H1 (cell line): ENCODE measurements at regions not wholly inside any gene's neighbourhood (a gene's known extent, or its start where the extent isn't known, plus 50 kb on each side); places are given as distances from the start of the nearest gene placed in this dataset.

Experiments used
- TF ChIP-seq, protein P1 (sequence below): fragments of 300-600 bp; sonication (generic); IDR thresholded peaks from 2 replicates; pipeline ENCODE4 v1.7.1; 2012; ENCODE audit warnings: low read length, moderate library complexity, mild to moderate bottlenecking, inconsistent platforms; ENCODE audit not compliant: insufficient replicate concordance
- TF ChIP-seq, protein P2 (sequence below): IDR thresholded peaks from 2 replicates; pipeline ENCODE4 v1.6.1; 2012; ENCODE audit warnings: inconsistent platforms

DNA sequence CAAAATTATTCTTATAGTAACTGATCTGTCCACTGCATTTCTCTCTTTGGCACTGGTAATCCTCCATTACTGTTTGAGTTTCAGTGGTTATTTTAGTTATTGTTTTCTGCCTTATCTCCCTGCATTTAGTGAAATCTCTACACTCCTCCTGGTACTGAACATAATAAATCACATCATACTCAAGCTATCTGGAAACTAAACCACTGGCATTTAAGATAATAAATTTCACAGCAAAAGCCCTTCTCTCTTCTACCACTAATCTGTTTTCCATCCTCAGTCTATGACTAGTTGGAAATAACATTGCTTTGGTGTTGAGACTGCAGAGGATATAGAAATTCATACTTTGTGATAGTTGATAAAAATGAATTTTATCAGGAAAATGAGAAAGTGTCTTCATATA, 399.3 kb upstream of the FSHR start (continued):
- TF ChIP-seq, protein P1, sequence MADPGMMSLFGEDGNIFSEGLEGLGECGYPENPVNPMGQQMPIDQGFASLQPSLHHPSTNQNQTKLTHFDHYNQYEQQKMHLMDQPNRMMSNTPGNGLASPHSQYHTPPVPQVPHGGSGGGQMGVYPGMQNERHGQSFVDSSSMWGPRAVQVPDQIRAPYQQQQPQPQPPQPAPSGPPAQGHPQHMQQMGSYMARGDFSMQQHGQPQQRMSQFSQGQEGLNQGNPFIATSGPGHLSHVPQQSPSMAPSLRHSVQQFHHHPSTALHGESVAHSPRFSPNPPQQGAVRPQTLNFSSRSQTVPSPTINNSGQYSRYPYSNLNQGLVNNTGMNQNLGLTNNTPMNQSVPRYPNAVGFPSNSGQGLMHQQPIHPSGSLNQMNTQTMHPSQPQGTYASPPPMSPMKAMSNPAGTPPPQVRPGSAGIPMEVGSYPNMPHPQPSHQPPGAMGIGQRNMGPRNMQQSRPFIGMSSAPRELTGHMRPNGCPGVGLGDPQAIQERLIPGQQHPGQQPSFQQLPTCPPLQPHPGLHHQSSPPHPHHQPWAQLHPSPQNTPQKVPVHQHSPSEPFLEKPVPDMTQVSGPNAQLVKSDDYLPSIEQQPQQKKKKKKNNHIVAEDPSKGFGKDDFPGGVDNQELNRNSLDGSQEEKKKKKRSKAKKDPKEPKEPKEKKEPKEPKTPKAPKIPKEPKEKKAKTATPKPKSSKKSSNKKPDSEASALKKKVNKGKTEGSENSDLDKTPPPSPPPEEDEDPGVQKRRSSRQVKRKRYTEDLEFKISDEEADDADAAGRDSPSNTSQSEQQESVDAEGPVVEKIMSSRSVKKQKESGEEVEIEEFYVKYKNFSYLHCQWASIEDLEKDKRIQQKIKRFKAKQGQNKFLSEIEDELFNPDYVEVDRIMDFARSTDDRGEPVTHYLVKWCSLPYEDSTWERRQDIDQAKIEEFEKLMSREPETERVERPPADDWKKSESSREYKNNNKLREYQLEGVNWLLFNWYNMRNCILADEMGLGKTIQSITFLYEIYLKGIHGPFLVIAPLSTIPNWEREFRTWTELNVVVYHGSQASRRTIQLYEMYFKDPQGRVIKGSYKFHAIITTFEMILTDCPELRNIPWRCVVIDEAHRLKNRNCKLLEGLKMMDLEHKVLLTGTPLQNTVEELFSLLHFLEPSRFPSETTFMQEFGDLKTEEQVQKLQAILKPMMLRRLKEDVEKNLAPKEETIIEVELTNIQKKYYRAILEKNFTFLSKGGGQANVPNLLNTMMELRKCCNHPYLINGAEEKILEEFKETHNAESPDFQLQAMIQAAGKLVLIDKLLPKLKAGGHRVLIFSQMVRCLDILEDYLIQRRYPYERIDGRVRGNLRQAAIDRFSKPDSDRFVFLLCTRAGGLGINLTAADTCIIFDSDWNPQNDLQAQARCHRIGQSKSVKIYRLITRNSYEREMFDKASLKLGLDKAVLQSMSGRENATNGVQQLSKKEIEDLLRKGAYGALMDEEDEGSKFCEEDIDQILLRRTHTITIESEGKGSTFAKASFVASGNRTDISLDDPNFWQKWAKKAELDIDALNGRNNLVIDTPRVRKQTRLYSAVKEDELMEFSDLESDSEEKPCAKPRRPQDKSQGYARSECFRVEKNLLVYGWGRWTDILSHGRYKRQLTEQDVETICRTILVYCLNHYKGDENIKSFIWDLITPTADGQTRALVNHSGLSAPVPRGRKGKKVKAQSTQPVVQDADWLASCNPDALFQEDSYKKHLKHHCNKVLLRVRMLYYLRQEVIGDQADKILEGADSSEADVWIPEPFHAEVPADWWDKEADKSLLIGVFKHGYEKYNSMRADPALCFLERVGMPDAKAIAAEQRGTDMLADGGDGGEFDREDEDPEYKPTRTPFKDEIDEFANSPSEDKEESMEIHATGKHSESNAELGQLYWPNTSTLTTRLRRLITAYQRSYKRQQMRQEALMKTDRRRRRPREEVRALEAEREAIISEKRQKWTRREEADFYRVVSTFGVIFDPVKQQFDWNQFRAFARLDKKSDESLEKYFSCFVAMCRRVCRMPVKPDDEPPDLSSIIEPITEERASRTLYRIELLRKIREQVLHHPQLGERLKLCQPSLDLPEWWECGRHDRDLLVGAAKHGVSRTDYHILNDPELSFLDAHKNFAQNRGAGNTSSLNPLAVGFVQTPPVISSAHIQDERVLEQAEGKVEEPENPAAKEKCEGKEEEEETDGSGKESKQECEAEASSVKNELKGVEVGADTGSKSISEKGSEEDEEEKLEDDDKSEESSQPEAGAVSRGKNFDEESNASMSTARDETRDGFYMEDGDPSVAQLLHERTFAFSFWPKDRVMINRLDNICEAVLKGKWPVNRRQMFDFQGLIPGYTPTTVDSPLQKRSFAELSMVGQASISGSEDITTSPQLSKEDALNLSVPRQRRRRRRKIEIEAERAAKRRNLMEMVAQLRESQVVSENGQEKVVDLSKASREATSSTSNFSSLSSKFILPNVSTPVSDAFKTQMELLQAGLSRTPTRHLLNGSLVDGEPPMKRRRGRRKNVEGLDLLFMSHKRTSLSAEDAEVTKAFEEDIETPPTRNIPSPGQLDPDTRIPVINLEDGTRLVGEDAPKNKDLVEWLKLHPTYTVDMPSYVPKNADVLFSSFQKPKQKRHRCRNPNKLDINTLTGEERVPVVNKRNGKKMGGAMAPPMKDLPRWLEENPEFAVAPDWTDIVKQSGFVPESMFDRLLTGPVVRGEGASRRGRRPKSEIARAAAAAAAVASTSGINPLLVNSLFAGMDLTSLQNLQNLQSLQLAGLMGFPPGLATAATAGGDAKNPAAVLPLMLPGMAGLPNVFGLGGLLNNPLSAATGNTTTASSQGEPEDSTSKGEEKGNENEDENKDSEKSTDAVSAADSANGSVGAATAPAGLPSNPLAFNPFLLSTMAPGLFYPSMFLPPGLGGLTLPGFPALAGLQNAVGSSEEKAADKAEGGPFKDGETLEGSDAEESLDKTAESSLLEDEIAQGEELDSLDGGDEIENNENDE = no peak
- TF ChIP-seq, protein P2, sequence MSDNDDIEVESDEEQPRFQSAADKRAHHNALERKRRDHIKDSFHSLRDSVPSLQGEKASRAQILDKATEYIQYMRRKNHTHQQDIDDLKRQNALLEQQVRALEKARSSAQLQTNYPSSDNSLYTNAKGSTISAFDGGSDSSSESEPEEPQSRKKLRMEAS = no peak
